H9 (cell line): ENCODE measurements at regions not wholly inside any gene's neighbourhood (a gene's known extent, or its start where the extent isn't known, plus 50 kb on each side); places are given as distances from the start of the nearest gene placed in this dataset.

Source experiments
- DNase-seq: peaks from one replicate; pipeline ENCODE4 v3.0.0-alpha.2; 2017
- H2AFZ ChIP-seq: one replicate; pipeline ENCODE4 v1.6.1; 2013; ENCODE audit warnings: mild to moderate bottlenecking, low read length, control low read depth, moderate library complexity
- H2AK5ac ChIP-seq: 2 replicates; pipeline ENCODE4 v1.6.1; 2013; ENCODE audit warnings: low read length, control low read depth, mixed read lengths; ENCODE audit not compliant: insufficient read length
- H2BK120ac ChIP-seq: one replicate; pipeline ENCODE4 v1.6.1; 2013; ENCODE audit warnings: low read depth, mild to moderate bottlenecking, low read length, control low read depth, inconsistent platforms; ENCODE audit not compliant: poor library complexity, severe bottlenecking
- H2BK12ac ChIP-seq: 2 replicates; pipeline ENCODE4 v1.6.1; 2013; ENCODE audit warnings: low read length, control low read depth, mixed read lengths, low read depth; ENCODE audit not compliant: insufficient read length
- H2BK15ac ChIP-seq: 2 replicates; pipeline ENCODE4 v1.6.1; 2013; ENCODE audit warnings: low read depth, low read length, control low read depth
- H2BK20ac ChIP-seq: one replicate; pipeline ENCODE4 v1.6.1; 2013; ENCODE audit warnings: low read depth, mild to moderate bottlenecking, low read length, control low read depth, inconsistent platforms; ENCODE audit not compliant: poor library complexity, severe bottlenecking
- H2BK5ac ChIP-seq: 2 replicates; pipeline ENCODE4 v1.6.1; 2013; ENCODE audit warnings: low read length, control low read depth, mixed read lengths; ENCODE audit not compliant: insufficient read length
- H3K14ac ChIP-seq: 2 replicates; pipeline ENCODE4 v1.6.1; 2013; ENCODE audit warnings: low read length, control low read depth; ENCODE audit not compliant: insufficient read depth
- H3K18ac ChIP-seq: 2 replicates; pipeline ENCODE4 v1.6.1; 2013; ENCODE audit warnings: low read depth, mild to moderate bottlenecking, mixed read lengths, low read length, control low read depth; ENCODE audit not compliant: insufficient read length
- H3K23ac ChIP-seq: 2 replicates; pipeline ENCODE4 v1.6.1; 2013; ENCODE audit warnings: low read length, control low read depth, mixed read lengths, low read depth; ENCODE audit not compliant: insufficient read length
- H3K23me2 ChIP-seq: 2 replicates; pipeline ENCODE4 v1.6.1; 2013; ENCODE audit warnings: low read depth, mild to moderate bottlenecking, mixed read lengths, low read length, control low read depth; ENCODE audit not compliant: insufficient read length, poor library complexity, severe bottlenecking
- H3K27ac ChIP-seq: 2 replicates; pipeline ENCODE4 v1.5.1; 2013; ENCODE audit warnings: low read length, control low read depth, mixed read lengths, low read depth; ENCODE audit not compliant: insufficient read length
- H3K27me3 ChIP-seq: 2 replicates; pipeline ENCODE4 v1.6.1; 2013; ENCODE audit warnings: low read length, control low read depth, inconsistent platforms; ENCODE audit not compliant: insufficient read depth
- H3K4ac ChIP-seq: 2 replicates; pipeline ENCODE4 v1.6.1; 2013; ENCODE audit warnings: low read depth, mild to moderate bottlenecking, control low read depth, inconsistent platforms, low read length, moderate library complexity
- H3K4me1 ChIP-seq: 2 replicates; pipeline ENCODE4 v1.6.1; 2013; ENCODE audit warnings: low read length, control low read depth, inconsistent platforms; ENCODE audit not compliant: insufficient read depth
- H3K4me2 ChIP-seq: 2 replicates; pipeline ENCODE4 v1.6.1; 2013; ENCODE audit warnings: low read length, control low read depth, mixed read lengths; ENCODE audit not compliant: insufficient read length, insufficient read depth
- H3K56ac ChIP-seq: 2 replicates; pipeline ENCODE4 v1.6.1; 2013; ENCODE audit warnings: low read depth, mild to moderate bottlenecking, mixed read lengths, low read length, control low read depth; ENCODE audit not compliant: insufficient read length
- H3K79me1 ChIP-seq: 2 replicates; pipeline ENCODE4 v1.6.1; 2013; ENCODE audit warnings: low read depth, mild to moderate bottlenecking, moderate library complexity, low read length, control low read depth, inconsistent platforms; ENCODE audit not compliant: insufficient read depth, poor library complexity, severe bottlenecking
- H3K79me2 ChIP-seq: 2 replicates; pipeline ENCODE4 v1.6.1; 2013; ENCODE audit warnings: low read length, control low read depth, inconsistent platforms; ENCODE audit not compliant: insufficient read depth
- H3K9ac ChIP-seq: 2 replicates; pipeline ENCODE4 v1.6.1; 2013; ENCODE audit warnings: low read length, control low read depth, mixed read lengths; ENCODE audit not compliant: insufficient read length; ENCODE audit errors: extremely low read depth
- H3K9me3 ChIP-seq: one replicate; pipeline ENCODE4 v1.6.1; 2013; ENCODE audit warnings: low read depth, low read length, inconsistent platforms; ENCODE audit not compliant: control insufficient read depth
- H3T11ph ChIP-seq: one replicate; pipeline ENCODE4 v1.6.1; 2013; ENCODE audit warnings: mild to moderate bottlenecking, low read length, control low read depth, inconsistent platforms
- H4K20me1 ChIP-seq: one replicate; pipeline ENCODE4 v1.6.1; 2013; ENCODE audit not compliant: control insufficient read depth, insufficient read length, insufficient read depth
- H4K5ac ChIP-seq: 2 replicates; pipeline ENCODE4 v1.6.1; 2013; ENCODE audit warnings: low read depth, mild to moderate bottlenecking, mixed read lengths, low read length, control low read depth; ENCODE audit not compliant: insufficient read length
- H4K8ac ChIP-seq: replicated peaks from 2 replicates; pipeline ENCODE4 v1.6.1; 2013; ENCODE audit warnings: low read length, control low read depth, mixed read lengths, low read depth; ENCODE audit not compliant: insufficient read length
- H4K91ac ChIP-seq: 2 replicates; pipeline ENCODE4 v1.6.1; 2013; ENCODE audit warnings: low read depth, mild to moderate bottlenecking, moderate library complexity, mixed read lengths, low read length, control low read depth; ENCODE audit not compliant: insufficient read length
- H3K27ac Mint-ChIP-seq, 3 experiments: 2 replicates in 2 of 3; 3 replicates in 1 of 3; pipeline ENCODE4 v1.8.0; 2020 to 2021; ENCODE audit warnings: mixed read lengths in 3 of 3, mild to moderate bottlenecking in 1 of 3, moderate library complexity in 1 of 3
- H3K27me3 Mint-ChIP-seq: 2 replicates; pipeline ENCODE4 v1.8.0; 2021; ENCODE audit warnings: low read depth, mild to moderate bottlenecking, moderate library complexity, mixed read lengths
- H3K36me3 Mint-ChIP-seq, 3 experiments: 2 replicates in 2 of 3; 3 replicates in 1 of 3; pipeline ENCODE4 v1.8.0; 2020 to 2021; ENCODE audit warnings: low read depth in 3 of 3, mixed read lengths in 3 of 3; ENCODE audit not compliant: insufficient read depth in 1 of 3
- H3K4me1 Mint-ChIP-seq, 2 experiments: 2 replicates each; pipeline ENCODE4 v1.8.0; 2020; ENCODE audit warnings: mixed read lengths in 2 of 2
- H3K4me3 Mint-ChIP-seq, 2 experiments: 2 replicates in 1 of 2; 3 replicates in 1 of 2; pipeline ENCODE4 v1.8.0; 2020 to 2021; ENCODE audit warnings: mild to moderate bottlenecking in 2 of 2, mixed read lengths in 2 of 2, moderate library complexity in 1 of 2
- H3K9me3 Mint-ChIP-seq, 2 experiments: 2 replicates in 1 of 2; 3 replicates in 1 of 2; pipeline ENCODE4 v1.8.0; 2020; ENCODE audit warnings: mild to moderate bottlenecking in 2 of 2, mixed read lengths in 2 of 2, moderate library complexity in 1 of 2
- CTCF ChIP-seq: fragments of 200-600 bp; sonication (generic); conservative IDR thresholded peaks from 3 replicates; pipeline ENCODE4 v1.8.0; 2021; ENCODE audit warnings: antibody characterized with exemption, mild to moderate bottlenecking
- WGBS: extraction: QIAGEN DNeasy Blood & Tissue Kit; methylation state at CpG from one replicate; pipeline ENCODE4 v1.1.7; 2013; ENCODE audit warnings: missing lambda C conversion rate, low lambda C conversion rate, mixed read lengths; ENCODE audit not compliant: insufficient read length; ENCODE audit errors: extremely low coverage; 5-methylcytosine and 5-hydroxymethylcytosine counted together

- no peak overlapping the region for H3K9ac ChIP-seq
- H3K27me3 ChIP-seq = no peaks in the 10 kb centered on the region
- H4K91ac ChIP-seq = no peak overlapping the region
- no peak overlapping the region for H3K56ac ChIP-seq
- H3K4ac ChIP-seq = no peak overlapping the region
- H3K4me1 Mint-ChIP-seq = peaks cover 5% of the 10 kb centered on the region in 2 experiments
- no peaks in the 10 kb centered on the region for H3K4me1 ChIP-seq
- H4K20me1 ChIP-seq = no peaks in the 10 kb centered on the region
- no peak overlapping the region for H3K4me2 ChIP-seq
- TF ChIP-seq CTCF = no peak
- no peak for DNase-seq
- H3K14ac ChIP-seq = no peak overlapping the region
- no peak overlapping the region for H2AK5ac ChIP-seq
- no CpG with 5 or more reads among the region's 4 CpGs for WGBS
- no peak overlapping the region for H4K8ac ChIP-seq
- H4K5ac ChIP-seq = no peak overlapping the region
- no peak overlapping the region for H3T11ph ChIP-seq
- H3K79me1 ChIP-seq = no peaks in the 10 kb centered on the region
- H2BK120ac ChIP-seq = no peak overlapping the region
- H3K27ac ChIP-seq = no peak overlapping the region
- H3K27me3 Mint-ChIP-seq = no peaks in the 10 kb centered on the region
- H2AFZ ChIP-seq = no peak overlapping the region
- H3K9me3 ChIP-seq = no peaks in the 10 kb centered on the region
- no peaks in the 10 kb centered on the region for H3K23me2 ChIP-seq
- H3K27ac Mint-ChIP-seq = no peak overlapping the region
- no peaks in the 10 kb centered on the region for H3K79me2 ChIP-seq
- no peaks in the 10 kb centered on the region for H3K9me3 Mint-ChIP-seq
- no peak overlapping the region for H2BK12ac ChIP-seq
- H2BK15ac ChIP-seq = no peak overlapping the region
- H2BK5ac ChIP-seq = no peak overlapping the region
- no peak overlapping the region for H3K18ac ChIP-seq
- H2BK20ac ChIP-seq = no peak overlapping the region
- H3K4me3 Mint-ChIP-seq = no peak overlapping the region
- H3K36me3 Mint-ChIP-seq = no peaks in the 10 kb centered on the region
- no peak overlapping the region for H3K23ac ChIP-seq
Measured at GRCh38 chr9:26231391-26231790, 553.1 kb upstream of the TUSC1 start.
